Hepatocyte (in vitro differentiated cells): ENCODE measurements at regions not wholly inside any gene's neighbourhood (a gene's known extent, or its start where the extent isn't known, plus 50 kb on each side); places are given as distances from the start of the nearest gene placed in this dataset.

ENCODE experiments used
- DNase-seq: peaks from one replicate; pipeline ENCODE4 v3.0.0-alpha.2; 2016; ENCODE audit warnings: low spot score
- H2AFZ ChIP-seq: fragments of 200-600 bp; sonication (generic); 2 replicates; pipeline ENCODE4 v1.6.0; 2016; ENCODE audit warnings: antibody characterized with exemption, mild to moderate bottlenecking
- H3K27ac ChIP-seq: fragments of 200-600 bp; sonication (generic); 2 replicates; pipeline ENCODE4 v1.5.1; 2016; ENCODE audit warnings: mild to moderate bottlenecking
- H3K27me3 ChIP-seq: fragments of 200-600 bp; sonication (generic); 2 replicates; pipeline ENCODE4 v1.6.1; 2016
- H3K36me3 ChIP-seq: fragments of 200-600 bp; sonication (generic); replicated peaks from 2 replicates; pipeline ENCODE4 v1.5.1; 2016; ENCODE audit warnings: low read depth; ENCODE audit not compliant: insufficient read depth
- H3K4me1 ChIP-seq: fragments of 200-600 bp; sonication (generic); 2 replicates; pipeline ENCODE4 v1.5.1; 2016; ENCODE audit warnings: mild to moderate bottlenecking, moderate library complexity; ENCODE audit not compliant: insufficient read depth
- H3K4me2 ChIP-seq: fragments of 200-600 bp; sonication (generic); 2 replicates; pipeline ENCODE4 v1.6.0; 2016
- H3K4me3 ChIP-seq: fragments of 200-600 bp; sonication (generic); 2 replicates; pipeline ENCODE4 v1.5.1; 2016; ENCODE audit warnings: mild to moderate bottlenecking
- H3K79me2 ChIP-seq: fragments of 200-600 bp; sonication (generic); 2 replicates; pipeline ENCODE4 v1.6.0; 2017; ENCODE audit warnings: mild to moderate bottlenecking
- H3K9me2 ChIP-seq: fragments of 200-600 bp; sonication (generic); replicated peaks from 2 replicates; pipeline ENCODE4 v1.6.0; 2017; ENCODE audit warnings: mild to moderate bottlenecking; ENCODE audit not compliant: insufficient read depth
- H3K9me3 ChIP-seq: fragments of 200-600 bp; sonication (generic); 2 replicates; pipeline ENCODE4 v1.5.1; 2016; ENCODE audit warnings: low read depth, mild to moderate bottlenecking
- H4K20me1 ChIP-seq: fragments of 200-600 bp; sonication (generic); 2 replicates; pipeline ENCODE4 v1.6.0; 2016; ENCODE audit warnings: mild to moderate bottlenecking; ENCODE audit not compliant: insufficient read depth, poor library complexity, severe bottlenecking
- EZH2 ChIP-seq: fragments of 200-600 bp; sonication (generic); IDR thresholded peaks from 2 replicates; pipeline ENCODE4 v1.6.1; 2016; ENCODE audit warnings: antibody characterized with exemption, mild to moderate bottlenecking, borderline replicate concordance
- EZH2phosphoT487 ChIP-seq: fragments of 200-600 bp; sonication (generic); IDR thresholded peaks from one replicate; pipeline ENCODE4 v1.6.1; 2018; ENCODE audit warnings: antibody characterized with exemption, mild to moderate bottlenecking, low read depth, moderate library complexity; ENCODE audit not compliant: unreplicated experiment, severe bottlenecking
- WGBS: methylation state at CpG from one replicate; pipeline ENCODE4 v1.1.6; 2016; ENCODE audit warnings: low lambda C conversion rate; ENCODE audit errors: missing lambda C conversion rate; 5-methylcytosine and 5-hydroxymethylcytosine counted together
- TF ChIP-seq, protein P1 (sequence below): fragments of 200-600 bp; sonication (generic); IDR thresholded peaks from 2 replicates; pipeline ENCODE4 v1.5.1; 2016; ENCODE audit warnings: antibody characterized with exemption, mild to moderate bottlenecking; ENCODE audit not compliant: poor library complexity

DNA sequence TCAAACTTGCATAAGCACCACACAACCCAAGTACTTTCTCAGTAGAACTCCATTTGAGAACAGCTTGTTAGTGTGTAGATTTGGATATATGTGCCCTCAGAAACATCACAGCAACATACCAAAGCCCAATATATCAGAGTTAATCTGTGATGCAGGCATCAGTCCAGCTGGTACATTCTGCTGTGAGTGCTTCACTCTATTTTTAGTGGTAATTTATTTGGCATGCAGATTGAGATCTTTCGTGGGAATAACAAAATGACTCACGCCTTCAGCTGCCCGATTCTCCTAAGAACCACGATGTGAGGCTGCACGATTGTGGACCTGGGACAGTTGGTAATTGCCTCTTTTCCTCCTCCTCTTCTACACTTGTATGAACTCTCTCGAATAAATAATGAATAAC, 730.7 kb downstream of the SQOR start:
- Histone ChIP-seq H3K27me3 (no peaks in the 10 kb centered on the region), H3K36me3 (no peaks in the 10 kb centered on the region), H4K20me1 (no peaks in the 10 kb centered on the region), H3K4me1 (no peaks in the 10 kb centered on the region), H3K9me2 (no peaks in the 10 kb centered on the region), H2AFZ (no peak overlapping the region), H3K79me2 (no peaks in the 10 kb centered on the region), H3K4me3 (no peak overlapping the region), H3K9me3 (no peaks in the 10 kb centered on the region), H3K27ac (no peak overlapping the region), H3K4me2 (no peak overlapping the region)
- no peak for DNase-seq
- TF ChIP-seq, protein P1, sequence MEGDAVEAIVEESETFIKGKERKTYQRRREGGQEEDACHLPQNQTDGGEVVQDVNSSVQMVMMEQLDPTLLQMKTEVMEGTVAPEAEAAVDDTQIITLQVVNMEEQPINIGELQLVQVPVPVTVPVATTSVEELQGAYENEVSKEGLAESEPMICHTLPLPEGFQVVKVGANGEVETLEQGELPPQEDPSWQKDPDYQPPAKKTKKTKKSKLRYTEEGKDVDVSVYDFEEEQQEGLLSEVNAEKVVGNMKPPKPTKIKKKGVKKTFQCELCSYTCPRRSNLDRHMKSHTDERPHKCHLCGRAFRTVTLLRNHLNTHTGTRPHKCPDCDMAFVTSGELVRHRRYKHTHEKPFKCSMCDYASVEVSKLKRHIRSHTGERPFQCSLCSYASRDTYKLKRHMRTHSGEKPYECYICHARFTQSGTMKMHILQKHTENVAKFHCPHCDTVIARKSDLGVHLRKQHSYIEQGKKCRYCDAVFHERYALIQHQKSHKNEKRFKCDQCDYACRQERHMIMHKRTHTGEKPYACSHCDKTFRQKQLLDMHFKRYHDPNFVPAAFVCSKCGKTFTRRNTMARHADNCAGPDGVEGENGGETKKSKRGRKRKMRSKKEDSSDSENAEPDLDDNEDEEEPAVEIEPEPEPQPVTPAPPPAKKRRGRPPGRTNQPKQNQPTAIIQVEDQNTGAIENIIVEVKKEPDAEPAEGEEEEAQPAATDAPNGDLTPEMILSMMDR = no peak
- TF ChIP-seq EZH2 (no peak), EZH2phosphoT487 (no peak)
- 95% methylated on average over 6 of the region's 6 CpGs for WGBS

DNA sequence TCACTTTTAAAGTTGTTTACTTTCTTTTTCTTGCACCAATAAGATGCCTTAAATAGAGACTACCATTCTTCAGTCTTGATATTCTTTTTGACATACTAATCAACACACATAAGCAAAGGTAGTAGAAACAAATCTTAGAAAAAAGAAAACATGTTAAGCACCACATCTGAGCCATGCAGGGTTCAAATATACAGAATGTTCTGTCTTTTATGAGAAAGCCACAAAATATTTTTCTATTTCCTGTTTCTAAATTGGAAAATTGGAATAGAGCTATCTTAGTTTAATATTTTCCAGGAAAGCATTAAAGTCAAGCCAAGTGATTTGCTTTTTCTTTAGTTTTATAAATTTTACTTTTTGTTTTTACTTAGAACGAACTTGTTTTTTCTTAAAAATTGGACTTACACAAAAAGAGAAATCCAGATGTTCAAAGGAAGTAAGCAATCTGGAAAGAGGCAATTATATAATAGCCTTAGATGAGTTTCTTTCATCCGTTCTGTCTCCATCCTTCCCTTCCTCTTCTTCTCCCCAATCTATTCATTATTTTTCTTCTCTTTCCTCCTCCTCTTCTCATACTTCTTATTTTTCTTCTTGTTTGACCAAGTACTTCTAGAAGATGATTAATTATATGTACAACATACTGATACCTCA, 731.7 kb downstream of the SQOR start:
- Histone ChIP-seq H3K27ac (no peak overlapping the region), H3K4me3 (no peak overlapping the region), H3K9me3 (peaks cover 8% of the 10 kb centered on the region), H2AFZ (no peak overlapping the region), H4K20me1 (no peaks in the 10 kb centered on the region), H3K9me2 (no peaks in the 10 kb centered on the region), H3K4me1 (no peaks in the 10 kb centered on the region), H3K4me2 (no peak overlapping the region), H3K79me2 (no peaks in the 10 kb centered on the region), H3K36me3 (no peaks in the 10 kb centered on the region), H3K27me3 (no peaks in the 10 kb centered on the region)
- no peak for DNase-seq
- TF ChIP-seq, protein P1 = no peak
- TF ChIP-seq EZH2phosphoT487 (no peak), EZH2 (no peak)
- 76% methylated on average over 2 of the region's 2 CpGs for WGBS

DNA sequence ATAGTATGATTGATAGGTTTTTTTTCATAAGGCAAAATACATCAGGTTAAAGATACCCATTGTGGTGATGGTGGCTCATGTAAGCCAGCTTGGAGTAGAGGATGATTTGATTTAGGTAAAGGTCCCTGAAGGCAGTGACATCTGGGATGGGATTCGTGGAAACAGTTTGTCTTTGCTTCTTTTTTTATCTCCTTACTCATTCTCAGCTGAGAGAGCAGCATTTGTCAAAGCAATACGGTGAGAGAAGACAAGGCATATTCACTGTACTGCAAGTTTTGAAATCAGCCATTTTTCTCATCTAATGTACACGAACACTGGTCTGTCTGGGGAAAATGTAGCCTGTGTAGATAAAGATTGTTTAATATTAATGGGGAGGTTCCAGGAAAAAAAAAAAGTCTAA, 749.1 kb downstream of the SQOR start:
- Histone ChIP-seq H3K4me3 (no peak overlapping the region), H3K4me2 (no peak overlapping the region), H3K4me1 (no peaks in the 10 kb centered on the region), H4K20me1 (no peaks in the 10 kb centered on the region), H3K9me3 (no peaks in the 10 kb centered on the region), H3K79me2 (no peaks in the 10 kb centered on the region), H2AFZ (no peak overlapping the region), H3K9me2 (no peaks in the 10 kb centered on the region), H3K27me3 (no peaks in the 10 kb centered on the region), H3K36me3 (no peaks in the 10 kb centered on the region), H3K27ac (no peak overlapping the region)
- no peak for TF ChIP-seq EZH2
- TF ChIP-seq, protein P1 = no peak
- TF ChIP-seq EZH2phosphoT487 = no peak
- no peak for DNase-seq
- WGBS = 87% methylated on average over 3 of the region's 3 CpGs
